HG02870 (cell line): ENCODE measurements at regions not wholly inside any gene's neighbourhood (a gene's known extent, or its start where the extent isn't known, plus 50 kb on each side); places are given as distances from the start of the nearest gene placed in this dataset.

Experiments
- ATAC-seq: cut with Tn5 transposase; IDR thresholded peaks from one replicate; pipeline ENCODE4 v1.9.1; 2021; ENCODE audit warnings: mild to moderate bottlenecking, moderate library complexity; ENCODE audit not compliant: unreplicated experiment

DNA sequence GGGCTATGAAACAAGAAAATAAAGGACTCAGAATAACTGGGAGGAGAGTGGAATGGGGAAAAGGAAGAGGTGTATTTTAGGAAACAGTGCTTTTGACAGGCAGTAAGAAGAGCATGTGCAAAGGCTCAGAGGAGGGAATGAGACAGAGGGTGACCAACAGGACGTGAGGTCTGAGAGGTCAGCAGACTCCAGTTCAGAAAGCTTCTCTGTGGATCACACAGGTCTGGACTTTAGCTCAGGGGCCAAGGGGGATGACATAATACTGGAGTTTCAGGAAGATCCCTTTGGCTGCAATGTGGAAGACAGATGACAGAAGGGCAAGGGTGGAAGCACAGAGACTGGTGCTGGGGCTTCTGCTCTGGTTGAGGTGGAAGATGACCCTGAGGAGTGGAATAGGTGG, 489.9 kb upstream of the CDH5 start:
- no peak for ATAC-seq

DNA sequence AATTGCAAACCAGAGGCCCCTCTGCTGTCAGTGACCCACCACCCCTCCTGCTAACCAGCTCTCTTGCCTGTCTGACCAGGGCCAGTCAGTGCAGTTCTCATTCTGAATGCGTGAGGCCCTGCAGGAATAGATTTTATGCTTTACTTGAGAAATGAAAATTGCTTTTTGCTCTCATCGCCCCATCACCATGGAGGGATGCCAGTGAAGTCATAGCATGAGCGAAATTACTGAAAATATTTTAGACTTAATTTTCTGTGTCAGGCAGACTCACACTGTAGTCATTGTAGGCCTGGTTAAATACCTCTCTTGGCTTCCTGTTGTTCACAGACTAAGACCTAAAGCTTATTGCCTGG, 490.5 kb upstream of the CDH5 start:
- ATAC-seq, result no peak

DNA sequence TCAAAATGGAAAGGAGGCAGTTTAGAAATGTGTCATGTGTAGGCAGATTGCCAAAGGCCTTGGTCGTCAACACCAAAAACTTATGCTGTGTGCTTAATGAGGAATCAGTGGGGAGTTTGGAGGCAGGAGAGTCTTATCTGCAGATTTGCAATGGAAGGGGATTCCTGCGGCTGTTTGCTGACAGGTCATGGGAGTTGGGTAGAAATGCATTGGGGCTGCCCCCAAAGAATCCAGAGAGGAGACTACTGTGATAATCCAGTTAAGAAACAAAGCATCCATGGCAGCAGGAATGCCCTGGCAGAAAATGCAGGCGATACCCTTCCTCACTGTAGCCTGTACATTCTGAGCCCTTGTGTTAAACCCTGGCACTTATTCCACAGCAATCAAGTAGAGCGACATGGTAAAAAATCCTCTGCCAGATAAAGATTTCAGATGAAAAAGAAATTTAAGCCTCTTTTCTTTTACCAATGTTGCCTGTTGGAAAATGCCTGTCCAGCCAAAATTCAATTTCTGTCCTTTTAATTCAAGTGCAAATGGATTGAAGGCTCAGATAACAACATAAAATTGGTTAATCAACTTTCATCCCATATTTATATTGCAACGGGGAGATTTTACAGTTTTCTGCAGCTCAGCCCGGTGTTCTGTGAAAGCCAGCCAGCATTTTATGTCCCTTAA, 491.0 kb upstream of the CDH5 start:
- no peak for ATAC-seq

DNA sequence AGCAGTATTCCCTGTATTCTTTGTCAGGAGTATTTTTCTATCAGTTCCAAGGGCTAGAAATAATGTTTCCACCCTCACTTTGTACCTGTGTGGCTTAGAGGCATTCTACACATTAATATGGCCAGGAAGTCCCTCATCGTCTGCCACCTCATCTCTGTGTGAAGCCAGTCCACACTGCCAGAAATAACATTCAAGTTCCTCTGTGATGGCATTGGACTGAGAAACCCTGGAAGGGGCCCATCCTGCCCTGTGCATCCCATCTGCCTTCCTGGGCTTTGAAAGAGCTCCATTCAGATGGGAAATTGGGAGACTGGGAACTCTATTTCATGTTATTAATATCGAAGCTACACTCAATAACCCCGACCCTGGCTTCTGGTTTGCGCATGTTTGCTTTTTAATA, 497.2 kb upstream of the CDH5 start:
- ATAC-seq, result no peak

DNA sequence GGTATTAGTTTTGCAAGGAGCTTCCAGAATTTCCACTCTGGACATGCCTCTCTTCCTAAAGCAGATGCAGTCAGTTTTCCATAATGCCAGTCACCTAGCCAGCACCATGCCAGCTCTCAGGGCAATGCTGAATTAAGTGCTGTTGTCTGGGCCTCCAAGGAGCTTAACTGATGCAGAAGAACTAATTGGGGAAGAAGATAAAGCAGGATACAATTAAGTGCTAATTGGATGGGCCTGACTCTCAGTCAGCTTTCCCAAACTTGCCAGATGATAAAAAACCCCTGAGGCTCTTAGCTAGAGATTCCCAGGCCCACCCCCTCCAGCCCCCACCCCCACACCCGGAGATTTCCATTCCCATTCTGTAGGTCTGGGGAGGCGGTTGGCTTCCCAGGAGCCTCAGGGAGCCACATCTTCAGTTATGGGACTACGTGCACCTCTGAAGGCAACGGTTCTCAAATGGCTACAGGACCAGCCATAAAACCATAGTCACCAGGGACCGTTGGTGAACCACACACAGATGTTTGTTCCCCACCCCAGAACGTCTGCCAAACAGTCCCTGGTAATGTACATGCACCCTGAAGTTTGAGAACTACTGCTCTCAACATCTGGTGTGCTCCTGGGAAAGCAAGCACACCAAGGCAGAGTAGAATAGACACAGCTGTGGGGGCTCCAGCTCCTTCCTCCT, 499.1 kb upstream of the CDH5 start:
- ATAC-seq, result no peak

DNA sequence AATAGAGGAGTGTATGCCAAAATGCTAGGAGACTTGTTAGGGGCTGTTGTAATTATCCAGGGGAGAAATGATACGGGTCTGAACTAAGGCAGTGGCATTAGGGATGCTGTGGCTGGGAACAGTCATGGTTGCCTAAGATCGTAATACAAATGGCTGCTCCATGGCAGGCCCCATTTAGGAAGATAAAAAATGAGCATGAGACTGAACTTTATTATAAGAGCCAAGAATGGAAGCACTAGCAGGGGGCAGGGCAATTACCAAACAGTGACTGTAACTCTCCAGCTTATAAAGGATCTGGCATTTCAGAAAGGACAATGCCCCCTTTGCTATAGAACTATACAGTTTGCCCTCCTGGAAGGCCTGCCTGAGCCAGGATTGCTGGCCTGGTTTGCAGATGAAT, 503.3 kb upstream of the CDH5 start:
- no peak for ATAC-seq

DNA sequence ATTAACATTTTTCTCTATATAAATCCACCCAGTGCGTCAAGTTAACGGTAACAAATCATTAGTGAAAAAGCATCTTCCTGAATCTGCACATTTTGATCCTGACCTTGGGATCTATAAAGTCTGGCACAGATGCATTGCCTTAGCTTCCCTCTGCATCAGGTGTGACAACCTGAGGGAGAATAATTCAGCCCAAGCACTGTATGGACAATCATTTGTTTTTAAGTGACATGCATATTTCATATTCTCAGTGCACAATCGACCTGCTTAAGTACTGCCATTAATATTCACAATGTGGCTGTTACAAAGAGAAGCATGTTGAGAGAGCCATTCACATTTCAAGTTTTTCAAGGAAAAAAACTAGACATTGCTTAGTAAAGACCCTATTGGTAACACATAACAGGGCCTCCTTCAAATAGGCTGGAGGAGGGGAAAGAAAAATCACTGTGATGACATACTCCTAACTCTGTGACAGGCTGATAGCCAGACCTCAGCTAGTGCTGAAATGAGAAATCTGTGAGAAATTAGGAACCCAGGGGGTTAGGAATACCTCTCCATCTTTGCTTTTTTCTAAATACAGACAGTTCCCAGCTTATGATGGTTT, 505.3 kb upstream of the CDH5 start:
- no peak for ATAC-seq

DNA sequence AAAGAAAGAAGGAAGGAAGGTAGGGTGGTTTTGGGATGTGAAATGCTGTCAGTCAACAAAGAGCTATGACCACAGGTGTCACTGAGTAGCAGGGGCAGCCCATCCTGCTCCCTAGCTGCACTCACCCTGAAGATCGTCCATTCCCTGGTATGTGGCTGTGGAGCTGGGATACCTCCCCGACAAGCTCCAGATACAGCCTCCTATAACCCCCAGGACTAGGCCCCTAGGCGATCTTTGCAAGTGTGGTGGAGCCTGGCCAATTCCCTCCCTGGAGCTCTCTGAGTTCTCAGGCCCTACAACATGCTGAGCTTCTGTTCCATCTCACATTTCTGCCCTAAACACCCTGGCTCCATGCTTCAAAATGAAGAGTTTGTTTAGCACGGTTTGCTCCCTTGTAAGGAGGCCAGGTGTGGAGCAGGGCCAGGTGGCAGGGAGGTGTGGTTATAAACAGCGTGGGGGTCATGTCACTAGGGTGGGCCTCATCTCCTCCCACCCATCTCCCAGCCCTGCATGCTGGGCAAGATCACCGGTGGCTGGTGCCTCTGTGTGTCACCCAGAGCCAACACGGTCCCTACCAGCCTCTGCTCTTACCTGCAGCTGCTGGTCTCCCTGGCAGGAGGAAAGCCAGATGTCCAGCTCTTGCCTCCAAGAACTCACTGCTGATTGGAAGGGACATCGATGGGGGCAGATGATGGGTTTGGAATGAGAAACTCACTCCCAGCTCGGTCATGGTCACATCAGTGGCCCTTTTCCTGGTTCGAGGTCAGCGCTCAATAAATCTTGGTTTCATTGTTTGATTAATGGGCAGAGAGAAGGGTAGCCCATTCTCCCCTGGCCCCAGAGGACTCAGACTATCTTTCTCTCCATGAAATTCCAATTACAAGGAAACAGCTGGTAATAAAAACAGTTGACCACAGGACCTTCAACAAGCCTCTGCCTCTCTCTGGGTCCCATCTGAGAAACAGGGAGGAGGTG, 511.0 kb upstream of the CDH5 start:
- no peak for ATAC-seq

DNA sequence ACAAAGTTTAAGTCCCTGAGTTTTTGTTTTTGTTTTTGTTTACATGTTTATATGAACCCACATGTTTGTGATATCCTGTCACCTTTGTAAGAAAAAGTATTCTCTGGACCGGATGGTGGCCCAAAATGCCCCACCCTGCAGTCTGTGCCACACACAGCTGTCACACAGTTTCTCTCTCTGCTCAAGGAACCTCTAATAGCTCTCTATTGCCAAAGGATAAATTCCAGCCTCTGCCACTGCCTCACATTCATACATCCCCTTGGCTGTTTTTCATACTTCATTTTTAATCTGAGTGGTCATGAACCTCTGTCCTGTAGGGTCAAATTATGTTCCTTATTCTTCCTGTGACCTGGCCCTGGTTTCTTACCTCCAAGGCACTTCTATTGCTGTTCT, 520.3 kb upstream of the CDH5 start:
- no peak for ATAC-seq

DNA sequence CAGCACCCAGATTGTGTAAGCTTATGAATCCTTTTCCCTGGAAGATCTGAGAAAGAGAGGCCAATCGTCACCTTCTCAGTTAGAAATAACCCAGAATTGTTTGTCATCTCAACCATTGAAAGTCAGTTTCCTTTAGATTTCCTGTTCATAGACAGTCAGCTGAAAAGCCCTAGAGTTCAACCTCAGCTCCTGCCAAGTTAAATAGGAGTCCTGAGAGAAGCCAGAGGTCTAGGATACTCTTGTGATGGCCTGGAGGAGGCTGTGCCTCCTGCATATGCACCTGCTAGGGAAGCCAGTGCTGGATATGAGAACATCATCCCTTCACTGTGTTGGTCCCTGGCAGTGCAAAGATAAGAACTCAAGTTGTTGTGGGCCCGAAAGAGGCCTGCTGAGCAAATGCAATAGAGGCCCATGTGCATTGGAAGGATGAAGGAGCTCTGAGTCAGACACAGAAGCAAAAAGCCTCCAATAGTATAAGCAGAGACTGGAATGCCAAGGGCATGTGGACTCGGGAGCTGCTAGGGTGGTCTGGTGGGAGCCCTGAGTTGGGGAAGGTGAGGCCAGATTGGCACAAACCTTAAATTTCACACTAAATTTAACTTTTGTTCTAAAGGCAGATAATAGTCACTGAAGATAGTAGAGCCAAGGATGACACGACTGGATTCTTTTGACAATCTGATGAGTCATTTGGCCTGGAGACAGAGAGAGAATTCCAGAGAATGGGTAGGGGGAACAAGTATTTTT, 520.9 kb upstream of the CDH5 start:
- ATAC-seq, result no peak

DNA sequence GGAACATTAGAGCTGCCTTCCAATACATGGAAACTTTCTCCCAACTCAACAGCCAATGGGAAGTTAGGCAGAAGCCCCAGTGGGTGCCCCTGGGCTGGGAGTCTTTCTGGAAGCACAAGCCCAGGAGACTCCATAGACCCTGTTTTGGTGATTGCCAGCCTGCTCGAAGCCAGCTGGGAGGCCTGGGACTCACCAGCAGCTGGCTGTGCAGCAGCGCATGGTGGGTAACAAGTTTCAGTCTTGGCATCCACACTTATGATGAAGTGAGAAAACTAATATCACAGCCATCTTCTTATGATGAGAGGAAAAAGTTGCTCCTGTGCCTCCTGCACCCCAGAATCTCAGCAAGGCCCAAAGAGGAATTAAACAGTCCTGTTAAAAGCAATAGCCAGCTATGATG, 522.5 kb upstream of the CDH5 start:
- ATAC-seq, result no peak

DNA sequence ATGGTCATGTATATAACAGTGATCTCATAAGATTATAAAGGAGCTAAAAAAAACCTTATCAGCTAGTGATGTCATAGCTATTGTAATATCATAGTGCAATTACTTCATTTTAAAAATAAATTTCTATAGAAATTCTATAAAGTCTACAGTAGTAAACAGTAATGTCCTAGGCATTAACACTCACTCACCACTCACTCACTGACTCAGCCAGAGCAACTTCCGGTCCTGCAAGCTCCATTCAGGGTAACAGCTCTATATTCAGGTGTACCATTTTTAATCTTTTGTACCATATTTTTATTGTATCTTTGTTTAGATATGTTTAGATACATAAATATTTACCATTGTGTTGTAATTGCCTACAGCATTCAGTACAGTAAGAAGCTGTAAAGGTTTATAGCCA, 524.4 kb upstream of the CDH5 start:
- ATAC-seq, result no peak

DNA sequence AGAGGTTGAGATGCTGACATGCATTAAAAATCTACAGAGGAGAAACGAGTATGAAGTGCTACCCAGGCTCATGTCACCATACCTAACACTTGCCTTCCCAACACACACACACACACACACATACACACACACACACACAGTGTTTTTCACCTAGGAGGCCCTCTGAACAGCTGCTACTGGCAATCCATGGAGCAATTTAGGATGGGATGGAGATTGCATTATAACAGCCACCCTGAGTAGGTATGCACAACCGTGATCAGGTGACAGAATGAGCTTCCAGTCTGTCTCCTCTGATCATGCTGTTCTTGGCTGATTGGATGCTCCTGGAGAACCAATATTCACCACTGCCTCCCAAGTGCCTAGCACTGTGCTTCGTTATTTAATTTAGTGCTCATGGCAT, 528.5 kb upstream of the CDH5 start:
- ATAC-seq, result no peak

DNA sequence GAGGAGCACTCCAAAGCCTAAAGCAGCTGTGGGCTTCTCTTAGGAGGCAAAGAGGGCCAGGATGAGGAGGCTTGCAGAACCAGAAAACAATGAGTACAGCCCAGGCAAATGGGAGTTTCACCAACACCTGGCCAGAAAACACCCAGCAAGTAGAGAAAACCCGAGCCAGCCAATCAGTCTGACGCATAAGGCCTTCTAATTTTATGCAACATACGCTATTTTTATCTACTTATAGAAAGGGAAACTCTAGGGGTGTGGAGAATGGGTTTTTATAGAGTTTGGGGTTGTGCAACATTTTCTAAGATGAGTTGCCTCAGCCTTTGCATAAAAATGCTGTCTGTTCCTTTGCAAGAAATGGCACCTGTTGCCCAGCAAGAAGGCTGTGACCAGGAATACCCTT, 529.0 kb upstream of the CDH5 start:
- ATAC-seq, result no peak

DNA sequence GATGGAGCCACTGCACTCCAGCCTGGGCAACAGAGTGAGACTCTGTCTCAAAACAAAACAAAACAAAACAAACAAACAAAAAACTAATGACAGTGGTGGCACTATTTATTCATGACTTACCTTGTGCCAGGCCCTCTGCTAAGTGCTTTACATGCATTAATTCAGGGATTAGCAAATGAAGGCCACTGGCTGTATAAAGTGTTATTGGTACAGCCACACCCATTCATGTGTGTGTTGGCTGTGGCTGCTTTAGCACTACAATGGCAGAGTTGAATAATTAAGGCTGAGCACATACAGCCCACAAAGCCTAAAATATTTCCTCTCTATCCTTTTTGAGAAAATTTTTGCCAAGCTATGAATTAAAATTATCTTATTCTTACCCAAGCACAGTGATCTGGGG, 531.8 kb upstream of the CDH5 start:
- no peak for ATAC-seq

DNA sequence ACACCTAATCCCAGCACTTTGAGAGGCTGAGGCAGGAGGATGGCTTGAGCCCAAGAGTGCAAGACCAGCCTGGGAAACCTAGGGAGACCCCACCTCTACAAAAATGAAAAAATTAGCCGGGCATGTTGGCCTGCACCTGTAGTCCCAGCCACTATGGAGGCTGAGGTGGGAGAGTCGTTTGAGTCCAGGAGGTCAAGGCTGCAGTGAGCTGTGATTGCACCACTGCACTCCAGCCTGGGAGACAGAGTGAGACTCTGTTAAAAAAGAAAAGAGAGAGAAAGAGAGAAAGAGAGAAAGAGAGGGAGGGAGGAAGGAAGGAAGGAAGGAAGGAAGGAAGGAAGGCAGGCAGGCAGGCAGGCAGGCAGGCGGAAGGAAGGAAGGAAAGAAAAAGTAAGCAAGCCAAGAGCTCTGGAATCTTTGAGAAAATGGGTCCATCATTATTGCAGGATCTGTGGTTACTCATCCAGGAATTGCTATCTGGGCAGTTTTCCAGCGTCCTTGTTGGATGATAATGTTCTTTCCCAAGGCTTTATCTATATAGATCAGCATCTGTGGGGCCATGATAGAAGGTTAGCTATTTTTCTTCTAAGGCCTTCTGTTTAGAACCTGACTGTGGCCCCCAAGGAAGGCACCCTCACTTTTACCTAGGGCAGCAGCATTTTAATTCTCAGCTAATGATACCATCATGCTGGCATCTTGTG, 533.2 kb upstream of the CDH5 start:
- ATAC-seq, result no peak

DNA sequence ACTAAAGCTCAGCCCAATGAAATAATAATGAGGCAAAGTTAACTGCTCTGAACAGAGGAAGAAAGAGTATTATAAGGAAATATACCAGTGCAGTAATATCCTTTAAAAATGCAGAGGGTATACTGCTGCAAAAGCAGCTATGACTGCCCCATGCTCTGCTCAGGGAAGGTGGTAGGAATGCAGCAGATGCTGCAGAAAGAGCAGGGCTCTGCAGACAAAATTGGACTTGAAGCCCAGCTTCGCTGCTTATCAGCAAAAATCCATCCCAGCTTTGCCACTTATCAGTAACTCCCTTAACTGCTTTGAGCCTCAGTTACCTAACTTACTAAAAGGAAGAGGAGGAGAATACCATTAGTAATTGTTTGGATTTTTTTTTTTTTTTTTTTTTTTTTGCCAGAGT, 533.8 kb upstream of the CDH5 start:
- ATAC-seq, result no peak

DNA sequence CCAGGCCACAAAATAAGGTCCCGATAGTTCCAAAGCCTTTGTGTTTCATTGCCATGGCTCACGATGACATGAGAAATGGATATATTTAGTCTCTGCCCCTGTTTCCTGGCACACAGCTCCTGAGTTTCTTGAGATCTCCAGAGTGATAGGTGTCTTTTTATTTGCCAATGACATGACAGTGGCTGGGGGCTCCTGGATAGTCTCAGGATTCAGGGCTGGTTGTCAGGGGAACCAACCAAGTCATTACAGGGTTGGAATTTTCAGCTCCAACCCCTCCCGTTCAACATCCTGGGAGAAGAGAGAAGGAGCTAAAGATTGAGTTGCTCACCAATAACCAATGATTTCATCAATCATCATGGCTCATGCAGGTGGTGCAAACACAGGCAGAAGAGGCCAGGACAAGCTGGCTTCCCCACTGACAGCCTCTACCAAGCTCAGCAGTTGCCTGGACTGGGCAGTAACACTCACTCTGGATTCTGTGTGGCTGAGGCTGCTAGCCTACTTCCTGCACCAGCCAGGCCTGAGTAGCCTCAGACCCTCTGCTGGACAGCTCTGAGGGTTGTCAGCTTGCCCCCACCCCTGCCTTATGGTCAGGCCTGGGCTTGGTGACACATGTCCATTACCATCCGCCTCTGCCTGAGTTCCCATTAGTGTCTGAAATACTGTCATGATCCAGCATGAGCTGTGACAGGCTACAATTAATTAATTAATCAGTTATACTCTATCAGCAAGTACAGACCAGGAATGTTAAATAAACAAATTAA, 534.4 kb upstream of the CDH5 start:
- no peak for ATAC-seq

DNA sequence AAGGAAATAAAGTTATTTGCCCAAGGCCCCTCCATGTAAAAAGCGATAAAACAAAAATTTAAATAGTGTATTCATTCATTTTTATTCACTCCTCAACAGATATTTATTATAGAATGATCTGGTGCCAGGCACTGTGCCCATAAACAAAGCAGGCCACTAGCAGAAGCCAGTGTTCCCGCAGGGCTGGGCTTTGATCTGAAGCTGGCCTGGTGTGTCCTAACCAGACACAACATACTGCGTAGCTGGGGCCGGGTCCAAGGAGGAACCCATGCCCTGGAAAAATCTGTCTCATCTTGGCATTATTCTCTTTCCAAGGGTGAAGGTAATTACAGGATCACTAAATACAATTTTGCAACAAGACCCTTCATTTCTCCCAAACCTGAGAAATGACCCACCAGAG, 537.4 kb upstream of the CDH5 start:
- ATAC-seq, result no peak

DNA sequence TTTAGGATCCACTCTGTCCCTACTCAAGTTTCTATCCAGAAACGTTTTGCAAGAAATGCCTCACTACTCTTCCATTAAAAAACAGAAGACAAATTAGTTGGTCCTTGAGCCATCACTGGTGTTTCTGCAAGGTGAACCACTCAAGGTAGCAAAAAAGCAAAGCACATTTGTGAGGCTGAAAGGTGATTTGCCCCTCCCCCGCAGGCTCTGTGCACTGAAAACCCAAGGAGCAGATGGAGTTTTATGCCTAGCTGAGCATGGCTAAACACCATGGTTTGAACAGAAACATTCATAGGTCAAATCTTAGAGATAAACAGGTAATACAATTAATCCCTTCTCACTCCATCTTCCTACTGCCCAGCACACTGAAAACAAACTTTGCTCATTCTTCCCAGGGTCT, 538.2 kb upstream of the CDH5 start:
- ATAC-seq, result no peak
